HG02870 (cell line): ENCODE measurements at regions not wholly inside any gene's neighbourhood (a gene's known extent, or its start where the extent isn't known, plus 50 kb on each side); places are given as distances from the start of the nearest gene placed in this dataset.

Experiments
- ATAC-seq: cut with Tn5 transposase; IDR thresholded peaks from one replicate; pipeline ENCODE4 v1.9.1; 2021; ENCODE audit warnings: mild to moderate bottlenecking, moderate library complexity; ENCODE audit not compliant: unreplicated experiment

DNA sequence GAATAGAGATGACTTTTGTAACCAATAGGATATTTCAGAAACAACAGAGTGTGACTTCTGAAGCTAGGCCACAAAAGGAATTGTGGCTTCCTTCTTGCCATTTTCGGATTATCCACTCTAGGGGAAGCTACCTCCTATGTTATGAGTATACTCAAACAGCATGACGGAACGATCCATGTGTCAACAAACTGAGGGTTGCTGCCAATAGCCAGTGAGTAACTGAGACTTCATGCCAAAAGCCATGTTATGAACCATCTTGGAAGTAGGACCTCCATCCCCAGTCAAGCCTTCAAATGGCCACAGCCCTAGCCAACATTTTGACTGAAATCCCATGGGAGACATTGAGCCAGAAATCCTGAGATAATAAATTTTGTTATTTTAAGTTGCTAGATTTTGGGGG, 69.0 kb upstream of the IL6 start:
- no peak for ATAC-seq

GRCh38 chr7:22657479-22657878, 69.5 kb upstream of the IL6 start:
- ATAC-seq, result no peak

DNA sequence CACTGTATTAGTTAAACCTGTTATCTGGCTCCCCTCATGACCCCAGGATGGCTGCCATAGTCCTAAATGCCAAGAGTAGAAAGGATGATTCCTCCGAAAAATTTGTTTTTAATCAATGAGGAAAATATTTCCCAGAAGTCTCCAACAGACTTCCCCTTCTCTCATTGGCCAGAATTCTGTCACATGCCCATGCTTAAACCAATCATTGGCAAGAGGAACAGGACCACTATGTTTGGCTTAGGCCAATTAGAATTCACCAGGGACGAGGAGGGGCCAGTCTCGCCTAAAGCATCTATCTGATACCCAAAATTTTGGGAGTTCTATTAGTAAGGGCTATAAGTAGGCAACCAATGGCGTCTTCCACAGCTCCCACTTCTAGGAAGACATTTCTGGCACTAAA, 71.2 kb upstream of the IL6 start:
- ATAC-seq, result no peak

DNA sequence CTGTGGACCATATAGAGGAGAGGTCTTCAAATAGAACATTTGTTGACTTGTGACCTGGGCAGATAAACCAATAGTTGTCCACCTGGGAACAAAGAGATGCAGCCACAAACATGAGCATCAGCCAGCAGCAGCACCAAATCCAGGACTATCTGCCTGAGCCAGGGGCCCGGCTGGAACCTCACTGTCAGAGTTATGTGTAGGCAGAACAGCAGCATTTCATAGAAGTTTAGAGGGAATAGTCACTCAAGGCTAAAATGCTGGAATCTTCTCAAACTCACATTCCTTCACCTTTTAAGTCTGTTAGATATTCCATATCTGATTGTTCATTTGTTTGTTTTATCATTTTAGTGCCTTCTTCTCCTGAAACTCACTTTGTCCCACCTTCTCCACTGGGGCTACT, 72.2 kb upstream of the IL6 start:
- ATAC-seq, result no peak

DNA sequence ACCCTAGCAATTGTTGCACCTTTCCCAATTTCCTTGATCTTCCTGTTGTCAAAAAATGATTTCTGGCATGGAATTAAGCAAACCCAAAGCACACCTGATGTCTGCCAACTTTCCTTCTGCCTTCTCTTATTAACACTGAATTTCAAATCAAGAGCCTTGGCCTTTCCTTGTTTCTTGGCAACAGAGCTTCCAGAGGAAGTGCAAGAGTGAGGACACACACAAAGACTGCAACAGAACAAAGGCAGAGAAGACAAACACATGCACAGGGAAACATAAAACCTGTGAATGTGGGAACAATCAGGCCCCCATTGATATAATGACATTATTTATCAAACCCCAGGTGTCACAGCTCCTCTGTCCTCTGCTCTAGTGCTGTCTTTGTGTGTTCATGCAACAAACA, 73.0 kb upstream of the IL6 start:
- no peak for ATAC-seq

GRCh38 chr7:22651534-22652243, 75.3 kb upstream of the IL6 start:
- ATAC-seq, result no peak

GRCh38 chr7:22651036-22651435, 76.0 kb upstream of the IL6 start:
- no peak for ATAC-seq

DNA sequence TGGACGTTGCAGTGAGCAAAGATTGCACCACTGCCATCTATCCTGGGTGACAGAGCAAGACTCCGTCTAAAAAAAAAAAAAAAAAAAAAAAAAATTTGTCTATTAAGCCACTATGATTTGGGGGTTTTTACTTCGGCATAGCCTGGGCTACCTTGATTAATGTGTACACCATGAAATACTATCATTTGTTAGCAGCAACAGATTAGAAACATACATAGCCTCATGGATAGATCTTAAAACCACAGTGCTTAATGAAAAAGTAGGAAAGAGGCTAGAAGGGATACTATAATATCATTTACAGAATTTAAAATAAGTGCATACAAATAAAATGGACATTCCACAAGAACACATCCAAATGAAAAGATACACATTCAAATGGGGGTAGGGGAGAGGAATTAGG, 77.3 kb upstream of the IL6 start:
- no peak for ATAC-seq

DNA sequence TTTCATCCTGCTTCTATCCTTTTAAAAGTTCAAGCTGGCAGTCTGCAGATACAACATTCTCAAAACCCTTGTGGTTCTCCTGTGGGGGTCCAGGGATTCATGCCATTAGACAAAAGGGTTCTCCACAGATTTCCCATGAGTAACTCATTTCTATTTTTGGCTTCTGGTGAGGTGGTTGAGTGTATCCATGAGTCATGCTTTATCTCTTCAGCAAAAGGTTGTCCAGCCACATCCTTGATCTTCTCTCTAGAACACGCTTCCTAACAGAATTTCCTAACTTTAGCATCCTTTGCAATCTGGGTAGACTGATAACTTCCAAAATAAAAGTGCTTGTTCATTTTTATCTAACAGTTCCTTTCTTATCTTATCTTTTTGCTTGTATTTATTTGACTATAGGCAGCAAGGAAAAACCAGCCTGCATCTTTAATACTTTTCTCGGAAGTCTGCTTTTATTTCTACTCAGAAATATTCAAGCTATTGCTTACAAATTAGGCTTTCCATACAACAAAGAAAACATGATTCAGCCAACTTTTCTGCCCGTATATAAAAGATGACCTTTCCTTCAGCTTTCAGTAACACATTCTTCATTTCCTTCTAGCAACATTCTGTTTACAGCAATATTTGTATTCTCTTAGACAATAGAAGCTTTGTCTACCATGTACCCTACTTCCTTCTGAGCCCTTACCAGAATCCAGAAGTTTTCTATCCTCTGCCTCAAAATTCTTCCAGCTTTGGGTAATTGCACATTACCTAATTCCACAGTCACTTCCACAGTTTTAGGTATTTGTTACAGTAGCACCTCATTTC, 79.3 kb upstream of the IL6 start:
- ATAC-seq, result no peak

DNA sequence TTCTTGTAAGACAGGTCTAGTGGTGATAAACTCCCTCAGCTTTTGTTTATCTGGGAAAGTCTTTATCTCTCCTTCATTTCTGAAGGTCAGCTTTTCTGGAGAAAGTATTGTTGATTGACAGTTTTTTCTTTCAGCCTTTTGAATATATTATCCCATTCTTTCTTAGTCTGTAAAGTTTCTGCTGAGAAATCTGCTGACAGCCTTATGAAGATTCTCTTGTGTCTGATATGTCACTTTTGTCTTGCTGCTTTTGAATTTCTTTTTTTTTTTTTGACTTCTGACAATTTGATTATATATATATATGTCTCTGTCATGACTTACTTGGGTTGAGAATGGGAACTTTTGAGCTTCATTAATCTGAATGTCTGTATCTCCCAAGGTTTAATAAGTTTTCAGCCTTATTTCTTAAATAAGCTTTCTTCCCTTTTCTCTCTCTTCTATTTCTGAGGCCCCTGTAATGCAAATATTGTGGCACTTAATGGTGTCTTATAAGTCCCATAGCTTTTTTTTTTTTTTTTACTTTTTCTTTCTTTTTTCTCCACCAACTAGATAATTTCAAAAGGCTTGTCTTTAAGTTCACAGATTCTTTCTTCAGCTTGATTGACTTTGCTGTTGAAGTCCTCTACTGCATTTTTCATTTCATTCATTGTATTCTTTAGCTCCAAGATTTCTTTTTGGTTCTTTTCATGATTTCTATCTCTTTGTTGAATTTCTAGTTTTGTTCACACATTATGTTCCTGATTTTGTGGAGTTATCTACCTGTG, 81.4 kb upstream of the IL6 start:
- no peak for ATAC-seq

GRCh38 chr7:22642454-22642853, 84.5 kb upstream of the IL6 start:
- ATAC-seq, result no peak

- ATAC-seq, result peak; percentile 96
Measured at GRCh38 chr7:22640269-22640668, 86.7 kb upstream of the IL6 start.

DNA sequence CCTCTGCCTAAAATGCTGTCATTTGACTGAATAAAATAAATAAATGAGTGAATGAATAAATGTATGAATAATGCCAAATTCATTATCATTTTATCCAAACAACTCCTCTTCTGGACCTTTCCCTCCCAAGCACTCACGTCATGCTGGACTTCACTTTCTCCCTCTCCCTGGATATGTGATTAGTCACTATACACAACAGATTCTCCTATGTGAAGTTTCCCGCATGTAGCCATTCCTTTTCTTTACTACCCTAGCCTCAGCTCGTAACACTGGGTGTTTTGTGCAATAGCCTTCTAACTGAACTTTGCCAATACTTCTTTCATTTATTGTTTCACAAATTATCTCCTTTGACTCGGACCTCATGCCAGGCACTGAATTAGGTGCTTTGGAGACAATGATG, 87.6 kb upstream of the IL6 start:
- no peak for ATAC-seq

DNA sequence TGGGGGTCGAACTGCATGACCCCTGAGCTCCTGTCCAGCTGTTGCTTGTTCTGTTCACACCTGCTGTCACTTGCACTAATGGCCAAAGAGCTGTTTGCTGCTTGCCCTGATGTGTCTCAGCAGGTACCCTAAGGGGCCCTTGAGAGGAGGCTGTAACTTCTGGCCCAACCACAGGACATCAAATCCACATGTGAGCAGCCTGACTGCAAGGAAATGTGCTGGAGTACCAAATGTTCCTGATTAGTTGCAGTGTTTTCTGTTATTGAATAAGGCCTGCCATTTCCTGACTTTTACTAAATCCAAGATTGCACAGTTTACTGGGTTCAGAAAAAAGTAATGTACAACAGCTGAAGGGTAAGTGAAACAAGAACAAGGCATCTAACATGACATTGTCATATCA, 91.7 kb upstream of the IL6 start:
- ATAC-seq, result no peak

GRCh38 chr7:22633954-22634474, 93.0 kb upstream of the IL6 start:
- ATAC-seq, result no peak

- ATAC-seq, result no peak
Measured at GRCh38 chr7:22633286-22633953, 93.6 kb upstream of the IL6 start.

GRCh38 chr7:22632674-22633073, 94.3 kb upstream of the IL6 start:
- no peak for ATAC-seq

GRCh38 chr7:22631730-22632129, 95.3 kb upstream of the IL6 start:
- no peak for ATAC-seq

DNA sequence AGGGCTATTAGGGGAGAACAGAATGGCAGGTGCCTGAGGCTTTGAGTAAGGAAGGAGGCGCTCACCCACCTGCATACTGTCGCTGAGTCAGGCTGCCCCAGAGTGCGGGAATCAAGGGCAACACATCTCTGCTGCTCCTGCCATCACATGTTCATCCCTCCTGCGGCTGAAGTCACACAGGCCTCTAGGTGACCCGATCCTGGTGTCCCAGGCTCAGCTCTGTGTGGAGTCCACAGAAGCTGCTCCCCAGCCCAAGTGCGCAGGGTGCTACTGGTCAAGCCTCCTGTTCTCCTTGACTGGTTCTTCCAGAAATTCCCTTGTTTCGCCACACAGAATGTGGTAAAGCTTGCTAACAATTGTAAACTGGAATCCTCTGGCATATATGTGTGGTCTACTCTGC, 96.9 kb upstream of the IL6 start:
- no peak for ATAC-seq

DNA sequence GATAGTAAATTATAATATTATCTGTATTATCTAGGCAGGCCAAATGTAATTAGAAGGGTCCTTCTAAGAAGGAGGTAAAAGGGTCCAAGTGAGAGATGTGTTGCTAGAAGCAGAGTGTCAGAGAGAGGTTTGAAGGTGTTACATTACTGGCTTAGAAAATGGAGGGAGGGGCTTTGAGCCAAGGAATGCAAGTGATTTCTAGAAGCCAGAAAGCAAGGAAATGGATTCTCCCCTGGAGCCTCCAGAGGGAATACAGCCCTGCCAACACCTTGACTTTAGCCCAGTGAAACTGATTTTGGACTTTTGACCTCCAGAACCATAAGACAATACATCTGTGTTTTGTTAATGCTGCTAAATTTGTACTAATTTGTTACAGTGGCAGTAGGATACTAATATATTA, 97.9 kb upstream of the IL6 start:
- ATAC-seq, result no peak

DNA sequence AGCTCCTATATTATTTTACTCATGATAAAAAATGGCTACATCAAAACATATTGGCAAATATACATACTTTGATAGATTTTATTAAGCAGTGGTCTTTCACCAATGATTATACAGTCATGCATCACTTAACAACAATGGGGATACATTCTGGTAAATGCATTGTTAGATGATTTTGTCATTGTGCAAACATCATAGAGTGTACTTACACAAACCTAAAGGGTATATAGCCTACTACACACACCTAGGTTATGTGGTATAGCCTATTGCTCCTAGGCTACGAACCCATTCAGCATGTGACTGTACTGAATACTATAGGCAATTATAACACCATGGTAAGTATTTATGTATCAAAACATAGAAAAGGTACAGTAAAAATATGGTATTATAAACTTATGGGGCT, 98.9 kb upstream of the IL6 start:
- no peak for ATAC-seq
